Brain microvascular endothelial cell (primary cell): ENCODE measurements at regions not wholly inside any gene's neighbourhood (a gene's known extent, or its start where the extent isn't known, plus 50 kb on each side); places are given as distances from the start of the nearest gene placed in this dataset.

ENCODE experiments used
- DNase-seq: peaks from one replicate; pipeline ENCODE4 v3.0.0-alpha.2; 2020
- H3K27ac ChIP-seq: fragments of 250-450 bp; sonication (Bioruptor Pico); 2 replicates; pipeline ENCODE4 v1.5.1; 2020; ENCODE audit warnings: mild to moderate bottlenecking, moderate library complexity
- H3K27me3 ChIP-seq: fragments of 250-450 bp; sonication (Bioruptor Pico); replicated peaks from 2 replicates; pipeline ENCODE4 v1.5.1; 2020; ENCODE audit warnings: mild to moderate bottlenecking
- H3K36me3 ChIP-seq: fragments of 250-450 bp; sonication (Bioruptor Pico); replicated peaks from 2 replicates; pipeline ENCODE4 v1.5.1; 2020; ENCODE audit warnings: mild to moderate bottlenecking
- H3K4me3 ChIP-seq: 2 replicates; pipeline ENCODE4 v1.5.1; 2011; ENCODE audit warnings: low read depth, mild to moderate bottlenecking, control low read depth, low read length, moderate library complexity
- in situ Hi-C: cut with HindIII; loops from 2 replicates; pipeline ENCODE4 v1.10.0; 2017; ENCODE audit warnings: low sequenced_read_pairs, low pct_ligation_motif_present
- TF ChIP-seq, protein P1 (sequence below): IDR thresholded peaks from 2 replicates; pipeline ENCODE4 v1.5.1; 2011; ENCODE audit warnings: low read depth, mild to moderate bottlenecking, moderate library complexity, low read length, control low read depth, inconsistent platforms; ENCODE audit errors: missing control alignments

DNA sequence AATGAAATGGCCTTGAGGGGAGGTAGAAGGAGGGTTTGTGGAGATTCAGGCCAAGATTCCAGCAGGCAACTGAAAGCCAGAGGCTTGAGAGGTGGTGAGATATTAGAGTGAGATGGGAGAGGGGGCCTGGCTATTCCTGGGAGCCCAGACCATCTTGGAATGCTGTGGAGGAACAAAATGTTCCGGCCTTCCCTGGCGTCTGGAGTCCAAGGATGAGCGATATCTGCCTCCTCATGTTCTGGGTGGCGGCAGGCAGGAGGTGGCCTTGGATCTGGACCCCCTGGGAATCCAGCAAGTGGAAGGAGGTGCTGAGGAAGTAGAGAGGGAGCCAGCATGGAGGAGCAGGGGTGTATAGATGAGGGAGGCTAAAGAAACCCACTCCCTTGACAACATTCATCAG lies 335.9 kb downstream of the CYP26B1 start:
- TF ChIP-seq, protein P1, sequence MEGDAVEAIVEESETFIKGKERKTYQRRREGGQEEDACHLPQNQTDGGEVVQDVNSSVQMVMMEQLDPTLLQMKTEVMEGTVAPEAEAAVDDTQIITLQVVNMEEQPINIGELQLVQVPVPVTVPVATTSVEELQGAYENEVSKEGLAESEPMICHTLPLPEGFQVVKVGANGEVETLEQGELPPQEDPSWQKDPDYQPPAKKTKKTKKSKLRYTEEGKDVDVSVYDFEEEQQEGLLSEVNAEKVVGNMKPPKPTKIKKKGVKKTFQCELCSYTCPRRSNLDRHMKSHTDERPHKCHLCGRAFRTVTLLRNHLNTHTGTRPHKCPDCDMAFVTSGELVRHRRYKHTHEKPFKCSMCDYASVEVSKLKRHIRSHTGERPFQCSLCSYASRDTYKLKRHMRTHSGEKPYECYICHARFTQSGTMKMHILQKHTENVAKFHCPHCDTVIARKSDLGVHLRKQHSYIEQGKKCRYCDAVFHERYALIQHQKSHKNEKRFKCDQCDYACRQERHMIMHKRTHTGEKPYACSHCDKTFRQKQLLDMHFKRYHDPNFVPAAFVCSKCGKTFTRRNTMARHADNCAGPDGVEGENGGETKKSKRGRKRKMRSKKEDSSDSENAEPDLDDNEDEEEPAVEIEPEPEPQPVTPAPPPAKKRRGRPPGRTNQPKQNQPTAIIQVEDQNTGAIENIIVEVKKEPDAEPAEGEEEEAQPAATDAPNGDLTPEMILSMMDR: no peak
- no peak overlapping the region for H3K4me3 ChIP-seq
- H3K27me3 ChIP-seq: no peaks in the 10 kb centered on the region
- no peaks in the 10 kb centered on the region for H3K36me3 ChIP-seq
- DNase-seq: no peak
- H3K27ac ChIP-seq: no peak overlapping the region
- in situ Hi-C loops: no loop called here

DNA sequence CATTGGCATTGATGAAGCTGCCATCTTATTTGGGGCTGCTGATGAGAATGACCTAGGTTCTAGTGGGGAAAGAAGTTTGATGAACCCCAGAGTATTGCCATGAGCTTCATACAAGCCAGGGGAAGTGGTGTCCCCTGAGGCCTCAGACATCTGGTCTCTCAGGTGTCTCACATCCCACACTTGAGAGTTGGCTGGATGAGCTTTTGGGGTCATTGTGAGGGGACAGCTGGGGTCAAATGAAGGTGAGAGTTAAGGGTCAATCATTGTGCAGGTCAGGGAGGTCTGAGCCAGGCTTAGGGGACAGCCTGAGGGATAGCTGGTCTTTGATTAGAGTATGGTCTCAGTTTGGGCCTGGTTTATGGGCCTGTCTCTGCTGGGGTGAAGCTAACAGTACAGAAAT lies 336.5 kb downstream of the CYP26B1 start:
- Histone ChIP-seq H3K36me3 (no peaks in the 10 kb centered on the region), H3K4me3 (no peak overlapping the region), H3K27me3 (no peaks in the 10 kb centered on the region), H3K27ac (no peak overlapping the region)
- in situ Hi-C loops: no loop called here
- DNase-seq: no peak
- TF ChIP-seq, protein P1: no peak

DNA sequence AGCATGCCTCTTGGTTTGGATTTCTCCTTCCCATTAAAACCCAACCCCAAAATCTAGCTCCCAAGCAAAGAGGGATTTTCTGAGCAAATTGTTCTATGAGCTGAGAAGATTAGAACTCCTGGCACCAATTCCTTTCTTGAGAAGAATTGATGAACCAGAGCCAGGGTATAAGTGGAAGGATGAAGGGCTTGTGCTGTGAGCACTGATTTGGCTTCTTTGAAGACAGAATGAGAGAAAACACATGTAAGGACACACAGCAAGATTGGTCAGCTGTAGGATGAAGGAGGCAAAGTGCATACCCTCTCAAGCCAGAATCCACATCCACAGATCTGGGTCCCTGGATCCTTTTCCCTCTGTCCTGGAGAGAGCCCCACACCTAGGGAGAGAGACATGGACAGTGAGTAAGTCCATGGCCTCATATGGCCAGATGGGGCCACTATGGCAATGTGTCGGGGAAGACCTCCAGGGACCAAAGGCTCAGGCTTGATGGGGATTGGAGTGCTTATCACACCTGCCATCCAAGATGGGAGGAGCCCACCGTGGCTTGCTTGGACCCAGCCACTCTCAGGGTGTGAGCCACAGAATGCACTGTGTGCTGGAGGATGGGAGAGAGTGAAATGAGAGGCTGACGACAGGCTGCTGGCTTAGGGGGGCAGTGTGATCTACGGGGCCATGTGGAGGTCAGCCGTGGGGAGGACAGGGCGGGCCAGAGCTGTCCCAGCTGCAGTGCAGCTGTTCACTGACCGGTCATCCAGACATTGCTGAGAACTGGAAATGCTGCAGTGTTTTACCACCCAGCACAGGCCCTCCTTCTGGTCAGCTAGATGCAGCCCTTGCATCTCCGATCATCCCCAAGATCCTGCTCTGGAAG lies 339.8 kb downstream of the CYP26B1 start:
- Histone ChIP-seq H3K27ac (no peak overlapping the region), H3K36me3 (no peaks in the 10 kb centered on the region), H3K4me3 (no peak overlapping the region), H3K27me3 (no peaks in the 10 kb centered on the region)
- TF ChIP-seq, protein P1: no peak
- DNase-seq: no peak
- in situ Hi-C loops: no loop called here

DNA sequence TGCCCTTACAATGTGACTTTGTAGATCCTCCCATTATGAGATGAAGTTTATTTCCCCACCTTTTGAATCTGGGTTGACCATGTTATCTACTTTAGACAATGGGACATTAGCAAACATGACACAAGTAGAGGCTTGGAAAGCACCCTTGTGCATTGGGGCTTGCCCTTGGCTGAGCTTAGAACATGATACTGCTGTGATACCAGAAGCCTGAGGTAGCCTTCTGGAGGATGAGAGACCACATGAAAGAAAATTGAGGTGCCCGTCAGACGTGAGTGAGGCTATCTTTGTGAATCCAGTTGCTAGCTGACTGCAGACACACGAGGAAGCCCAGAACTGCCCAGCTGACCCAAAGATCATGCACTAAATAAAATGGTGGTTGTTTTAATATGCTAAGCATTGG lies 341.2 kb downstream of the CYP26B1 start:
- TF ChIP-seq, protein P1: no peak
- no peak for DNase-seq
- in situ Hi-C loops: no loop called here
- Histone ChIP-seq H3K27ac (no peak overlapping the region), H3K36me3 (no peaks in the 10 kb centered on the region), H3K4me3 (no peak overlapping the region), H3K27me3 (no peaks in the 10 kb centered on the region)

DNA sequence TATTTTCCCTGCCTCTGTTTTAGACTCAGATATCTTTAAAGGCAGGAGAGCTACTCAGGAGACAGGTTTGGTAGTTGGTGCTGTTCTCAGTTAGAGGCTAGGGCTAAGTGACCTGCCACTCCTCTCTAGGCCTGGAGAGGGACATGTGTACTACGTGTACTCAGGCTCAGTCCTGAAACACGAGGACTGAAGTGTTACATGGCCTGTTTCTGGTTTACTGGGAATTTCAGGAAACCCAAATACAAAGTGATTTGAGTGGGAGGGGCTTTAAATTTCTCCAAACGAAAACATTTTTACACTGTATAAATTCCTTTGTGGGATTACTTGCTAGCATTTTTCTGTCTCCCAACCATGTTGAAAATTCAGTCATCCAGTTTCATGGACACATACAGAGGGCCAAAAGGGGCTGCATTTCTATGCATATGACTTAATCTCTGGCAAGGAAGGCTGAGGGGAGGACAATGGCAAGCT lies 343.3 kb downstream of the CYP26B1 start:
- in situ Hi-C loops: no loop called here
- H3K4me3 ChIP-seq: no peak overlapping the region
- no peaks in the 10 kb centered on the region for H3K27me3 ChIP-seq
- H3K27ac ChIP-seq: no peak overlapping the region
- H3K36me3 ChIP-seq: no peaks in the 10 kb centered on the region
- TF ChIP-seq, protein P1: peak; percentile 39
- no peak for DNase-seq
